Keratinocyte (primary cell): ENCODE measurements at regions not wholly inside any gene's neighbourhood (a gene's known extent, or its start where the extent isn't known, plus 50 kb on each side); places are given as distances from the start of the nearest gene placed in this dataset.

Experiments
- EZH2 ChIP-seq: IDR thresholded peaks from one replicate; pipeline ENCODE4 v1.6.1; 2012; ENCODE audit warnings: inconsistent platforms, mild to moderate bottlenecking, low read length, moderate library complexity
- TF ChIP-seq, protein P1 (sequence below), 3 experiments: IDR thresholded peaks in 1 of 3; conservative IDR thresholded peaks in 1 of 3; optimal IDR thresholded peaks in 1 of 3; 2 replicates in 2 of 3; 3 replicates in 1 of 3; pipeline versions ENCODE3 to v1.5.1; 2011; ENCODE audit warnings: low read length in 3 of 3, mild to moderate bottlenecking in 3 of 3, moderate library complexity in 2 of 3, control low read depth in 1 of 3, inconsistent platforms in 1 of 3; ENCODE audit not compliant: insufficient read depth in 2 of 3; ENCODE audit errors: extremely low read depth in 1 of 3

- TF ChIP-seq, protein P1, sequence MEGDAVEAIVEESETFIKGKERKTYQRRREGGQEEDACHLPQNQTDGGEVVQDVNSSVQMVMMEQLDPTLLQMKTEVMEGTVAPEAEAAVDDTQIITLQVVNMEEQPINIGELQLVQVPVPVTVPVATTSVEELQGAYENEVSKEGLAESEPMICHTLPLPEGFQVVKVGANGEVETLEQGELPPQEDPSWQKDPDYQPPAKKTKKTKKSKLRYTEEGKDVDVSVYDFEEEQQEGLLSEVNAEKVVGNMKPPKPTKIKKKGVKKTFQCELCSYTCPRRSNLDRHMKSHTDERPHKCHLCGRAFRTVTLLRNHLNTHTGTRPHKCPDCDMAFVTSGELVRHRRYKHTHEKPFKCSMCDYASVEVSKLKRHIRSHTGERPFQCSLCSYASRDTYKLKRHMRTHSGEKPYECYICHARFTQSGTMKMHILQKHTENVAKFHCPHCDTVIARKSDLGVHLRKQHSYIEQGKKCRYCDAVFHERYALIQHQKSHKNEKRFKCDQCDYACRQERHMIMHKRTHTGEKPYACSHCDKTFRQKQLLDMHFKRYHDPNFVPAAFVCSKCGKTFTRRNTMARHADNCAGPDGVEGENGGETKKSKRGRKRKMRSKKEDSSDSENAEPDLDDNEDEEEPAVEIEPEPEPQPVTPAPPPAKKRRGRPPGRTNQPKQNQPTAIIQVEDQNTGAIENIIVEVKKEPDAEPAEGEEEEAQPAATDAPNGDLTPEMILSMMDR (optimal IDR thresholded peaks at IDR 0.05 in 1 of 3, IDR thresholded peaks at IDR 0.05 in 1 of 3, conservative IDR thresholded peaks at IDR 0.05 in 1 of 3; ENCODE audit: extremely low read depth in 1 of 3, insufficient read depth in 2 of 3, low read length in 3 of 3), result no peak
- TF ChIP-seq EZH2, result no peak
These were observed 404.7 kb downstream of the MLLT3 start for GRCh38 chr9:20217596-20217995.
